WTC11 (cell line): ENCODE measurements at regions not wholly inside any gene's neighbourhood (a gene's known extent, or its start where the extent isn't known, plus 50 kb on each side); places are given as distances from the start of the nearest gene placed in this dataset.

Experiments
- ATF2 ChIP-seq: sonication (generic); formaldehyde crosslinking; IDR thresholded peaks from 2 replicates; pipeline ENCODE4 v1.8.1; 2022; ENCODE audit warnings: low read depth, missing genetic modification reagents, borderline replicate concordance
- CREM ChIP-seq: sonication (generic); formaldehyde crosslinking; IDR thresholded peaks from 2 replicates; pipeline ENCODE4 v1.8.1; 2022; ENCODE audit warnings: mild to moderate bottlenecking, missing genetic modification reagents, moderate library complexity
- CTCF ChIP-seq: fragments of 200-600 bp; IDR thresholded peaks from 2 replicates; pipeline ENCODE4 v1.8.0; 2022; ENCODE audit warnings: antibody characterized with exemption
- ELF4 ChIP-seq: sonication (generic); formaldehyde crosslinking; IDR thresholded peaks from 2 replicates; pipeline ENCODE4 v1.8.1; 2022; ENCODE audit warnings: low read depth, mild to moderate bottlenecking, moderate library complexity, missing genetic modification reagents
- ETV6 ChIP-seq: sonication (generic); formaldehyde crosslinking; IDR thresholded peaks from 2 replicates; pipeline ENCODE4 v1.8.1; 2022; ENCODE audit warnings: mild to moderate bottlenecking, missing genetic modification reagents
- FOXK1 ChIP-seq: sonication (generic); formaldehyde crosslinking; IDR thresholded peaks from 2 replicates; pipeline ENCODE4 v1.8.0; 2022; ENCODE audit warnings: mild to moderate bottlenecking, moderate library complexity, missing genetic modification reagents
- HMGXB4 ChIP-seq: sonication (generic); formaldehyde crosslinking; IDR thresholded peaks from 2 replicates; pipeline ENCODE4 v1.8.1; 2023; ENCODE audit warnings: mild to moderate bottlenecking, moderate library complexity, missing genetic modification reagents
- JUN ChIP-seq: sonication (generic); formaldehyde crosslinking; IDR thresholded peaks from 2 replicates; pipeline ENCODE4 v1.8.0; 2023; ENCODE audit warnings: mild to moderate bottlenecking, missing genetic modification reagents
- KAT7 ChIP-seq: sonication (generic); formaldehyde crosslinking; IDR thresholded peaks from 2 replicates; pipeline ENCODE4 v1.8.1; 2023; ENCODE audit warnings: missing genetic modification reagents, mild to moderate bottlenecking, borderline replicate concordance
- MAX ChIP-seq: sonication (generic); formaldehyde crosslinking; IDR thresholded peaks from 2 replicates; pipeline ENCODE4 v1.8.0; 2022; ENCODE audit warnings: mild to moderate bottlenecking, missing genetic modification reagents
- NFYB ChIP-seq: sonication (generic); formaldehyde crosslinking; conservative IDR thresholded peaks from 2 replicates; pipeline ENCODE4 v1.8.0; 2022; ENCODE audit warnings: low read depth, missing genetic modification reagents
- NR2C2 ChIP-seq: sonication (generic); formaldehyde crosslinking; IDR thresholded peaks from 2 replicates; pipeline ENCODE4 v1.8.0; 2022; ENCODE audit warnings: mild to moderate bottlenecking, missing genetic modification reagents
- PRDM15 ChIP-seq: sonication (generic); formaldehyde crosslinking; IDR thresholded peaks from 2 replicates; pipeline ENCODE4 v1.8.0; 2022; ENCODE audit warnings: missing genetic modification reagents

GRCh38 chr13:53501387-53501786 lies 472.8 kb downstream of the OLFM4 start:
- no peak for TF ChIP-seq ETV6 (CRISPR knock-in tag)
- TF ChIP-seq MAX (CRISPR knock-in tag) = no peak
- no peak for TF ChIP-seq NFYB
- TF ChIP-seq ATF2 (CRISPR knock-in tag) = no peak
- TF ChIP-seq ELF4 (CRISPR knock-in tag) = no peak
- TF ChIP-seq NR2C2 (CRISPR knock-in tag) = no peak
- no peak for TF ChIP-seq CTCF
- no peak for TF ChIP-seq KAT7 (CRISPR knock-in tag)
- TF ChIP-seq CREM (CRISPR knock-in tag) = no peak
- TF ChIP-seq HMGXB4 (CRISPR knock-in tag) = no peak
- TF ChIP-seq JUN (CRISPR knock-in tag) = no peak
- no peak for TF ChIP-seq PRDM15 (CRISPR knock-in tag)
- TF ChIP-seq FOXK1 = no peak
